A549 (cell line): ENCODE measurements at regions not wholly inside any gene's neighbourhood (a gene's known extent, or its start where the extent isn't known, plus 50 kb on each side); places are given as distances from the start of the nearest gene placed in this dataset.

ENCODE experiments used
- BHLHE40 ChIP-seq: IDR thresholded peaks from 2 replicates; pipeline ENCODE4 v1.6.1; 2012; ENCODE audit warnings: low read depth, low read length, inconsistent platforms
- NR3C1 ChIP-seq: fragments of >200 bp; sonication (Bioruptor Twin); formaldehyde crosslinking; IDR thresholded peaks from 3 replicates; pipeline ENCODE4 v1.6.1; 2017
- POLR2A ChIP-seq: IDR thresholded peaks from 2 replicates; pipeline ENCODE4 v1.6.1; 2012; ENCODE audit warnings: mild to moderate bottlenecking, low read length
- TF ChIP-seq, protein P1 (sequence below): fragments of >200 bp; sonication (Bioruptor Twin); formaldehyde crosslinking; IDR thresholded peaks from 3 replicates; pipeline ENCODE4 v1.5.1; 2016

DNA sequence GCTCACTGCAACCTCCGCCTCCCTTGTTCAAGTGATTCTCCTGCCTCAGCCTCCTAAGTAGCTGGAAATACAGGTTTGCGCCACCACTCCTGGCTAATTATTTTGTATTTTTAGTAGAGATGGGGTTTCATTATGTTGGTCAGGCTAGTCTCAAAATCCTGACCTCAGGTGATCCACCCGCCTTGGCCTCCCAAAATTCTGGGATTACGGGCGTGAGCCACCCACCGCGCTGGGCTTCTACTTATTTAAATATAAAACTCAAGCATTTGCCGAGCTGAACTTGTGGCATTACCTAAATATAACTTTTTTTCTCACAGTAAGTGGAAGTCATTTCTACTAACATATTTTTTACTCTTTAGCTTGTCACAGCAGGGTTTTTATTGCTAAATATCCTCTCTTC is 1356.3 kb upstream of the ACO1 start:
- TF ChIP-seq NR3C1 (no peak), BHLHE40 (no peak), POLR2A (no peak)
- TF ChIP-seq, protein P1, sequence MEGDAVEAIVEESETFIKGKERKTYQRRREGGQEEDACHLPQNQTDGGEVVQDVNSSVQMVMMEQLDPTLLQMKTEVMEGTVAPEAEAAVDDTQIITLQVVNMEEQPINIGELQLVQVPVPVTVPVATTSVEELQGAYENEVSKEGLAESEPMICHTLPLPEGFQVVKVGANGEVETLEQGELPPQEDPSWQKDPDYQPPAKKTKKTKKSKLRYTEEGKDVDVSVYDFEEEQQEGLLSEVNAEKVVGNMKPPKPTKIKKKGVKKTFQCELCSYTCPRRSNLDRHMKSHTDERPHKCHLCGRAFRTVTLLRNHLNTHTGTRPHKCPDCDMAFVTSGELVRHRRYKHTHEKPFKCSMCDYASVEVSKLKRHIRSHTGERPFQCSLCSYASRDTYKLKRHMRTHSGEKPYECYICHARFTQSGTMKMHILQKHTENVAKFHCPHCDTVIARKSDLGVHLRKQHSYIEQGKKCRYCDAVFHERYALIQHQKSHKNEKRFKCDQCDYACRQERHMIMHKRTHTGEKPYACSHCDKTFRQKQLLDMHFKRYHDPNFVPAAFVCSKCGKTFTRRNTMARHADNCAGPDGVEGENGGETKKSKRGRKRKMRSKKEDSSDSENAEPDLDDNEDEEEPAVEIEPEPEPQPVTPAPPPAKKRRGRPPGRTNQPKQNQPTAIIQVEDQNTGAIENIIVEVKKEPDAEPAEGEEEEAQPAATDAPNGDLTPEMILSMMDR: no peak
